ENCODE measurements at regions not wholly inside any gene's neighbourhood (a gene's known extent, or its start where the extent isn't known, plus 50 kb on each side); places are given as distances from the start of the nearest gene placed in this dataset.

GRCh38 chr11:121795174-121795573 is 320.8 kb downstream of the BLID start:
- Histone ChIP-seq H3K36me3 (ENCODE audit: insufficient read depth, low read length) (peaks cover 5% of the 10 kb centered on the region; the same call in 1 of the 2 replicates), H3K27me3 (ENCODE audit: insufficient read depth, low read length) (no peaks in the 10 kb centered on the region), H3K4me3 (ENCODE audit: low read length) (no peak overlapping the region), H3K9me3 (ENCODE audit: insufficient read depth, low read depth, low read length) (peaks cover 13% of the 10 kb centered on the region), H3K9ac (ENCODE audit: low read depth, low read length) (no peak overlapping the region), H3K4me1 (ENCODE audit: insufficient read depth, low read length) (peaks cover 5% of the 10 kb centered on the region), H3K27ac (ENCODE audit: low read depth, low read length) (no peak overlapping the region)
- WGBS, result 93% methylated on average over 7 of the region's 7 CpGs

DNA sequence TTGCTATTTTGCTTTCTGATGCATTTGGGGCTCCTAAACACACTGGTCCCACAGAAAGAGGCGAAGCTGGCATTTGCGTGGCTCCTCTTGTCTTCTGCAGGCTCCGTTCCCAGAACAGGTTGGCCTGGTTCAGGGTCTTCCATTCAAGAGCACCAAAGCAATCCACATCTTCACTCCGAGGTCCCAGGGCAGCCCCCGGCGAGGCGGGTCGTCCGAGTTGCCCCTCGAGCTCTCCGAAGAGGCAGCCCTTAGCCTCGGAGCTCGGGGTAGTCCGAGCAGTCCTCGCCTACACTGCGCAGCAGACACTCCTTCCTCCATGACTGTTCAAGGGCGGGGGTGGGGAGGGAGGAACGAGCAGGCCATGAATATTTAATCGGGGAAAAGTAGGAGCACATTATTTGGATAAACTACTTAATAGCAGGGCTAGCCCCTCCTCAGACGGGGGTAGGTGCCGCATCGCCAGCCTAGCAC is 321.3 kb downstream of the BLID start:
- Histone ChIP-seq H3K36me3 (ENCODE audit: insufficient read depth, low read length) (peaks cover 5% of the 10 kb centered on the region; the same call in 1 of the 2 replicates), H3K9ac (ENCODE audit: low read depth, low read length) (no peak overlapping the region), H3K9me3 (ENCODE audit: insufficient read depth, low read depth, low read length) (peaks cover 12% of the 10 kb centered on the region), H3K27ac (ENCODE audit: low read depth, low read length) (no peak overlapping the region), H3K27me3 (ENCODE audit: insufficient read depth, low read length) (no peaks in the 10 kb centered on the region), H3K4me3 (ENCODE audit: low read length) (no peak overlapping the region), H3K4me1 (ENCODE audit: insufficient read depth, low read length) (peaks cover under 1% of the 10 kb centered on the region; the same call in 1 of the 2 replicates)
- WGBS, result 97% methylated on average over 22 of the region's 22 CpGs

DNA sequence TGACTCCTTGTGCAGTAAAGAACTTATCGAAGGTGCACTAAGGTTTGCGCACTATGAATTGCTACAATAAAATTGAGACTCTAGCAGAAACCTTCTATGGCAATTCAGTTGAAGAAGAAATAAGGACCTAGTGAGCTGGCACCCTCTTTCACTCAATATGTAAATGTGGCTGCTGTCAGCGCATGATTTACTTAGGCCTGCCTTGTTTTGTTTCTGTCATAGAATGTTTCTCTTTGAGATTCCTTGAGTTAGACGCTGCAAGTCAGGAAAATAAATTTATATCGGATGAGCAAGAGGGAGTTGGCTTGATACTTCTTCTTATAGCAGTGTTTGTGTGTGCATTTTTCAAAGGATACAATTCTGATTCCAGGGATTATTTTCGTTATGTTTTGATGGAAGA is 322.1 kb downstream of the BLID start:
- Histone ChIP-seq H3K27ac (ENCODE audit: low read depth, low read length) (no peak overlapping the region), H3K36me3 (ENCODE audit: insufficient read depth, low read length) (peaks cover 2% of the 10 kb centered on the region; the same call in 1 of the 2 replicates), H3K9ac (ENCODE audit: low read depth, low read length) (no peak overlapping the region), H3K4me1 (ENCODE audit: insufficient read depth, low read length) (no peaks in the 10 kb centered on the region; the same call in 1 of the 2 replicates), H3K4me3 (ENCODE audit: low read length) (no peak overlapping the region), H3K27me3 (ENCODE audit: insufficient read depth, low read length) (no peaks in the 10 kb centered on the region), H3K9me3 (ENCODE audit: insufficient read depth, low read depth, low read length) (peaks cover 4% of the 10 kb centered on the region; the same call in 1 of the 2 replicates)
- WGBS, result 92% methylated on average over 6 of the region's 6 CpGs

DNA sequence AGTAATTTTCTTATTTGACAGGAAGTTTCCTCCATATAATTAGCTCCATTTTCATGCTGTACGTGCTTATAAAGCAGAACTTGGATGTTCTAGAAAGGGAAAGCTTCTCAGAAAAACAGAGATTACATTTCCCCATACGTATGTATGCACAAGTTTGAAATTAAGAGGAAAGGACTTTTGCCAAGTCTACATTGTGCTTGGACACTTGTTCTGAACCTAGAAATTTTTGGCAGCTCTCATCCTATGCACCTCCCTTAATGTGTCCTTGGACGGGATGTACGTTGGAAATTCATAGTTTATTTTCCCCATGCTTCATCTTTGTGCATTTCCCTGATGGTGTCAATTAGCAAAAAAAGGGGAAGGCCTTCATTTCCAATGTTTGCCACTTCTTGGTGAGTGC is 322.7 kb downstream of the BLID start:
- Histone ChIP-seq H3K4me3 (ENCODE audit: low read length) (no peak overlapping the region), H3K27me3 (ENCODE audit: insufficient read depth, low read length) (no peaks in the 10 kb centered on the region), H3K9me3 (ENCODE audit: insufficient read depth, low read depth, low read length) (no peaks in the 10 kb centered on the region), H3K27ac (ENCODE audit: low read depth, low read length) (no peak overlapping the region), H3K36me3 (ENCODE audit: insufficient read depth, low read length) (no peaks in the 10 kb centered on the region), H3K9ac (ENCODE audit: low read depth, low read length) (no peak overlapping the region), H3K4me1 (ENCODE audit: insufficient read depth, low read length) (no peaks in the 10 kb centered on the region; the same call in 1 of the 2 replicates)
- 97% methylated on average over 4 of the region's 4 CpGs for WGBS

GRCh38 chr11:121792185-121792584 is 323.8 kb downstream of the BLID start:
- Histone ChIP-seq H3K27ac (ENCODE audit: low read depth, low read length) (no peak overlapping the region), H3K4me1 (ENCODE audit: insufficient read depth, low read length) (no peaks in the 10 kb centered on the region; the same call in 1 of the 2 replicates), H3K4me3 (ENCODE audit: low read length) (no peak overlapping the region), H3K9me3 (ENCODE audit: insufficient read depth, low read depth, low read length) (no peaks in the 10 kb centered on the region), H3K27me3 (ENCODE audit: insufficient read depth, low read length) (no peaks in the 10 kb centered on the region), H3K36me3 (ENCODE audit: insufficient read depth, low read length) (no peaks in the 10 kb centered on the region), H3K9ac (ENCODE audit: low read depth, low read length) (no peak overlapping the region)
- 85% methylated on average over 3 of the region's 3 CpGs for WGBS

- H3K4me1 ChIP-seq (ENCODE audit: insufficient read depth, low read length), result no peaks in the 10 kb centered on the region; the same call in 1 of the 2 replicates
- H3K36me3 ChIP-seq (ENCODE audit: insufficient read depth, low read length), result no peaks in the 10 kb centered on the region
- H3K9ac ChIP-seq (ENCODE audit: low read depth, low read length), result no peak overlapping the region
- no peaks in the 10 kb centered on the region for H3K9me3 ChIP-seq (ENCODE audit: insufficient read depth, low read depth, low read length)
- H3K27me3 ChIP-seq (ENCODE audit: insufficient read depth, low read length), result no peaks in the 10 kb centered on the region
- WGBS, result 94% methylated on average over 2 of the region's 2 CpGs
- no peak overlapping the region for H3K4me3 ChIP-seq (ENCODE audit: low read length)
- no peak overlapping the region for H3K27ac ChIP-seq (ENCODE audit: low read depth, low read length)
Observed at GRCh38 chr11:121790430-121790829, 325.6 kb downstream of the BLID start.

DNA sequence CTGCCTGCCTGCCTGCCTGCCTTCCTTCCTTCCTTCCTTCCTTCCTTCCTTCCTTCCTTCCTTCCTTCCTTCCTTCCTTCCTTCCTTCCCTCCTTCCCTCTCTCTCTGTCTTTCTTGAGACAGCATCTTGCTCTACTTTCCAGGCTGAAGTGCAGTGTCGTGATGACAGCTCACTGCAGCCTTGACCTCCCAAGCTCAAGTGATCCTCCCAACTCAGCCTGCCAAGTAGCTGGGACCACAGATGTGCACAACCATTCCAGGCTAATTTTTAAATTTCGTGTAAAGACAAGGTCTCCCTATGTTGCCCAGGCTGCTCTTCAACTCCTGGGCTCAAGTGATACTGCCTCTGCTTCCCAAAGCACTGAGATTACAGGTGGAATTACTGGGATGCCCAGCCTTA is 328.2 kb upstream of the SORL1-AS1 start:
- Histone ChIP-seq H3K27ac (ENCODE audit: low read depth, low read length) (no peak overlapping the region), H3K36me3 (ENCODE audit: insufficient read depth, low read length) (no peaks in the 10 kb centered on the region), H3K9ac (ENCODE audit: low read depth, low read length) (no peak overlapping the region), H3K4me3 (ENCODE audit: low read length) (no peak overlapping the region), H3K27me3 (ENCODE audit: insufficient read depth, low read length) (no peaks in the 10 kb centered on the region), H3K4me1 (ENCODE audit: insufficient read depth, low read length) (no peaks in the 10 kb centered on the region), H3K9me3 (ENCODE audit: insufficient read depth, low read depth, low read length) (no peaks in the 10 kb centered on the region)
- 92% methylated on average over 2 of the region's 2 CpGs for WGBS

- Histone ChIP-seq H3K27ac (ENCODE audit: low read depth, low read length) (no peak overlapping the region), H3K4me1 (ENCODE audit: insufficient read depth, low read length) (no peaks in the 10 kb centered on the region), H3K36me3 (ENCODE audit: insufficient read depth, low read length) (no peaks in the 10 kb centered on the region), H3K9me3 (ENCODE audit: insufficient read depth, low read depth, low read length) (no peaks in the 10 kb centered on the region), H3K27me3 (ENCODE audit: insufficient read depth, low read length) (no peaks in the 10 kb centered on the region), H3K4me3 (ENCODE audit: low read length) (no peak overlapping the region), H3K9ac (ENCODE audit: low read depth, low read length) (no peak overlapping the region)
- WGBS, result 95% methylated on average over 3 of the region's 3 CpGs
Observed at GRCh38 chr11:121777056-121777455, 324.3 kb upstream of the SORL1-AS1 start.

- H3K27ac ChIP-seq (ENCODE audit: low read depth, low read length), result no peak overlapping the region
- 77% methylated on average over 5 of the region's 5 CpGs for WGBS
- no peaks in the 10 kb centered on the region for H3K36me3 ChIP-seq (ENCODE audit: insufficient read depth, low read length)
- H3K4me3 ChIP-seq (ENCODE audit: low read length), result no peak overlapping the region
- H3K27me3 ChIP-seq (ENCODE audit: insufficient read depth, low read length), result no peaks in the 10 kb centered on the region
- no peak overlapping the region for H3K9ac ChIP-seq (ENCODE audit: low read depth, low read length)
- no peaks in the 10 kb centered on the region for H3K9me3 ChIP-seq (ENCODE audit: insufficient read depth, low read depth, low read length)
- H3K4me1 ChIP-seq (ENCODE audit: insufficient read depth, low read length), result no peaks in the 10 kb centered on the region
Observed at GRCh38 chr11:121775276-121775675, 322.5 kb upstream of the SORL1-AS1 start.

DNA sequence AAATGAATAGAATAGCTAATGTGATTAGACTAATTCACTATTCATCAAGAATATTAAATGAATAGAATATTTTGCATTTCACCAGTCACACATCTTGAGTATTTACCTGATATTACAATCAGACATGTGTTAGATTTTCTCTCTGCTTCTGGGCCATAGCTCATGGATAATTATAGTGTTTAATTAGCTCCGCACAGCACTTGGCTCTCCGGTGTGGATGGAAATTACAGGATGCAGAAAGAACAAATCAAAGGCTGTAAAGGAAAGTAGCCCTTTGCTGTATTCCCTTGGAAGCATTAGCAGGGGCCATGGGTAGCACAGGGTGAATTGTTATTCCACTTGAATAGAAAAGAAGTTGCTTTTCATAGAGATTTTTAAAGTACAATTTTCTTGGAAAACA is 320.3 kb upstream of the SORL1-AS1 start:
- Histone ChIP-seq H3K27me3 (ENCODE audit: insufficient read depth, low read length) (no peaks in the 10 kb centered on the region), H3K9ac (ENCODE audit: low read depth, low read length) (no peak overlapping the region), H3K36me3 (ENCODE audit: insufficient read depth, low read length) (no peaks in the 10 kb centered on the region), H3K27ac (ENCODE audit: low read depth, low read length) (no peak overlapping the region), H3K4me1 (ENCODE audit: insufficient read depth, low read length) (no peaks in the 10 kb centered on the region), H3K9me3 (ENCODE audit: insufficient read depth, low read depth, low read length) (no peaks in the 10 kb centered on the region), H3K4me3 (ENCODE audit: low read length) (no peak overlapping the region)
- WGBS, result 96% methylated on average over 2 of the region's 2 CpGs

- Histone ChIP-seq H3K9ac (ENCODE audit: low read depth, low read length) (no peak overlapping the region), H3K4me1 (ENCODE audit: insufficient read depth, low read length) (no peaks in the 10 kb centered on the region), H3K27me3 (ENCODE audit: insufficient read depth, low read length) (no peaks in the 10 kb centered on the region), H3K27ac (ENCODE audit: low read depth, low read length) (no peak overlapping the region), H3K9me3 (ENCODE audit: insufficient read depth, low read depth, low read length) (no peaks in the 10 kb centered on the region), H3K4me3 (ENCODE audit: low read length) (no peak overlapping the region), H3K36me3 (ENCODE audit: insufficient read depth, low read length) (no peaks in the 10 kb centered on the region)
- WGBS, result 97% methylated on average over 4 of the region's 4 CpGs
Observed at GRCh38 chr11:121770939-121771595, 318.3 kb upstream of the SORL1-AS1 start.

Measured in HUES64 (cell line).